H1 (cell line): ENCODE measurements at regions not wholly inside any gene's neighbourhood (a gene's known extent, or its start where the extent isn't known, plus 50 kb on each side); places are given as distances from the start of the nearest gene placed in this dataset.

Experiments used
- PHF8 ChIP-seq: fragments of 200-600 bp; sonication (generic); conservative IDR thresholded peaks from 2 replicates; pipeline ENCODE4 v1.7.1; 2012; ENCODE audit warnings: low read depth, mild to moderate bottlenecking, inconsistent platforms, low read length, moderate library complexity
- RAD21 ChIP-seq, 2 experiments: IDR thresholded peaks in 1 of 2; conservative IDR thresholded peaks in 1 of 2; 2 replicates each; pipeline ENCODE4 v1.6.1; 2011; ENCODE audit warnings: low read depth in 2 of 2, low read length in 2 of 2, improper control_type of control experiment in 1 of 2, inconsistent platforms in 1 of 2, mild to moderate bottlenecking in 1 of 2, moderate library complexity in 1 of 2
- SP1 ChIP-seq: IDR thresholded peaks from 2 replicates; pipeline ENCODE4 v1.6.1; 2011; ENCODE audit warnings: low read depth, low read length
- SRF ChIP-seq: IDR thresholded peaks from 2 replicates; pipeline ENCODE4 v1.6.1; 2011; ENCODE audit warnings: mild to moderate bottlenecking, low read depth, low read length, moderate library complexity
- TBP ChIP-seq: IDR thresholded peaks from 2 replicates; pipeline ENCODE4 v1.6.1; 2011; ENCODE audit warnings: low read depth, low read length, improper control_type of control experiment

DNA sequence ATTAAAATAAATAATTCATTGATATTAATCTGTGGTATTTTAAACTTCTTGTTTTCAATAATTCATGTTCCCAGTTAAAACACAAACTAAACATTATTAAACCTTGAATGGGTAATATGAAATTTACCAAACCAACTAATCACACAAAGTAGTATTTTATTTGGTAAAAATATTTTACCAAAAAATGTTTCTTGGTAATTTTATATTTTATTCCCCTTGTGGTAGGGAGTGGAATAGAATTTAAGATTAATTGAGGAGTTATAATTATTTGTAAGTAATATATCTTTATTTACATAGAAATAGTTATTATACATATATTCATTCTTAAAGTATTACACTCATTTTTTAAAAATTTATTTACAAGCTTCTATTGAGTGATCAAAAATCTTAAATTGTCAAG is 1350.9 kb downstream of the OTOL1 start (continued):
- TF ChIP-seq RAD21 (IDR thresholded peaks at IDR 0.05 in 1 of 2, conservative IDR thresholded peaks at IDR 0.05 in 1 of 2; ENCODE audit: low read depth in 2 of 2, low read length in 2 of 2) = no peak
- TF ChIP-seq SRF = no peak
- no peak for TF ChIP-seq SP1
- TF ChIP-seq PHF8 = no peak
- TF ChIP-seq TBP = no peak
